HG03575 (cell line): ENCODE measurements at regions not wholly inside any gene's neighbourhood (a gene's known extent, or its start where the extent isn't known, plus 50 kb on each side); places are given as distances from the start of the nearest gene placed in this dataset.
"Not testable (repeated sequence)": the region's sequence is repeated elsewhere in the genome, so short reads cannot be mapped to it uniquely, and the experiment has no call there.

ENCODE experiments used
- ATAC-seq: cut with Tn5 transposase; IDR thresholded peaks from one replicate; pipeline ENCODE4 v1.9.1; 2021; ENCODE audit not compliant: unreplicated experiment, insufficient number of reproducible peaks, low FRiP score; ENCODE audit errors: extremely low read depth

- ATAC-seq = peak; percentile 72
Observed at GRCh38 chr3:76533710-76534109, 506.2 kb upstream of the ROBO2 start.

- not testable (repeated sequence) for ATAC-seq
Observed at GRCh38 chr3:76537857-76538256, 502.0 kb upstream of the ROBO2 start.

GRCh38 chr3:76547674-76548073, 492.2 kb upstream of the ROBO2 start:
- no peak for ATAC-seq

GRCh38 chr3:76550522-76551201, 489.2 kb upstream of the ROBO2 start:
- no peak for ATAC-seq

- ATAC-seq = no peak
Observed at GRCh38 chr3:76551739-76552138, 488.2 kb upstream of the ROBO2 start.

GRCh38 chr3:76552653-76553052, 487.2 kb upstream of the ROBO2 start:
- ATAC-seq = no peak

GRCh38 chr3:76554707-76555106, 485.2 kb upstream of the ROBO2 start:
- no peak for ATAC-seq

- ATAC-seq = no peak
Observed at GRCh38 chr3:76561494-76562236, 478.2 kb upstream of the ROBO2 start.

GRCh38 chr3:76565496-76566210, 474.2 kb upstream of the ROBO2 start:
- no peak for ATAC-seq

GRCh38 chr3:76566211-76566534, 473.7 kb upstream of the ROBO2 start:
- no peak for ATAC-seq

- no peak for ATAC-seq
Observed at GRCh38 chr3:76566904-76567303, 473.0 kb upstream of the ROBO2 start.

GRCh38 chr3:76570436-76571057, 469.4 kb upstream of the ROBO2 start:
- no peak for ATAC-seq

- ATAC-seq = no peak
Observed at GRCh38 chr3:76576201-76576600, 463.7 kb upstream of the ROBO2 start.

GRCh38 chr3:76582098-76582497, 457.8 kb upstream of the ROBO2 start:
- ATAC-seq = no peak

- ATAC-seq = no peak
Observed at GRCh38 chr3:76582632-76583378, 457.1 kb upstream of the ROBO2 start.

- ATAC-seq = no peak
Observed at GRCh38 chr3:76585794-76586392, 454.0 kb upstream of the ROBO2 start.

GRCh38 chr3:76586471-76586870, 453.4 kb upstream of the ROBO2 start:
- no peak for ATAC-seq

GRCh38 chr3:76610150-76610549, 429.7 kb upstream of the ROBO2 start:
- no peak for ATAC-seq

- no peak for ATAC-seq
Observed at GRCh38 chr3:76615719-76616118, 424.2 kb upstream of the ROBO2 start.
